DMS153 treated with DMSO at 0.1 percent for 48 hours (cell line): ENCODE measurements at regions not wholly inside any gene's neighbourhood (a gene's known extent, or its start where the extent isn't known, plus 50 kb on each side); places are given as distances from the start of the nearest gene placed in this dataset.

Source experiments
- DNase-seq: peaks from one replicate; lab custom pipeline; 2025; ENCODE audit not compliant: unreplicated experiment; lab: John Stamatoyannopoulos, UW

- DNase-seq: no peak
Measured at GRCh38 chr13:107141767-107142166, 573.8 kb upstream of the ARGLU1 start.

GRCh38 chr13:107139006-107139405, 571.1 kb upstream of the ARGLU1 start:
- DNase-seq: no peak

GRCh38 chr13:107138486-107138885, 570.5 kb upstream of the ARGLU1 start:
- no peak for DNase-seq

- no peak for DNase-seq
Measured at GRCh38 chr13:107133950-107134349, 566.0 kb upstream of the ARGLU1 start.

- DNase-seq: no peak
Measured at GRCh38 chr13:107130566-107130965, 562.6 kb upstream of the ARGLU1 start.

- no peak for DNase-seq
Measured at GRCh38 chr13:107124730-107125129, 556.8 kb upstream of the ARGLU1 start.

- peak; percentile 21 for DNase-seq
Measured at GRCh38 chr13:107124129-107124718, 556.3 kb upstream of the ARGLU1 start.

GRCh38 chr13:107121793-107122192, 553.9 kb upstream of the ARGLU1 start:
- DNase-seq: no peak

GRCh38 chr13:107119989-107120881, 552.3 kb upstream of the ARGLU1 start:
- DNase-seq: no peak

- DNase-seq: no peak
Measured at GRCh38 chr13:107118506-107118905, 550.6 kb upstream of the ARGLU1 start.

- DNase-seq: no peak
Measured at GRCh38 chr13:107117327-107118012, 549.5 kb upstream of the ARGLU1 start.

- DNase-seq: no peak
Measured at GRCh38 chr13:107113387-107113786, 545.5 kb upstream of the ARGLU1 start.

GRCh38 chr13:107111248-107111647, 543.3 kb upstream of the ARGLU1 start:
- no peak for DNase-seq

- DNase-seq: no peak
Measured at GRCh38 chr13:107104631-107105030, 536.7 kb upstream of the ARGLU1 start.

GRCh38 chr13:107102676-107103075, 534.7 kb upstream of the ARGLU1 start:
- no peak for DNase-seq

- DNase-seq: no peak
Measured at GRCh38 chr13:107099661-107100060, 531.7 kb upstream of the ARGLU1 start.

- DNase-seq: no peak
Measured at GRCh38 chr13:107097916-107098315, 530.0 kb upstream of the ARGLU1 start.

GRCh38 chr13:107095876-107096275, 527.9 kb upstream of the ARGLU1 start:
- DNase-seq: no peak

GRCh38 chr13:107091861-107092260, 523.9 kb upstream of the ARGLU1 start:
- DNase-seq: no peak

- no peak for DNase-seq
Measured at GRCh38 chr13:107091428-107091827, 523.5 kb upstream of the ARGLU1 start.

- no peak for DNase-seq
Measured at GRCh38 chr13:107088061-107088460, 520.1 kb upstream of the ARGLU1 start.
